PC-3 (cell line): ENCODE measurements at regions not wholly inside any gene's neighbourhood (a gene's known extent, or its start where the extent isn't known, plus 50 kb on each side); places are given as distances from the start of the nearest gene placed in this dataset.

Experiments used
- ATAC-seq: fragments of 200-7000 bp; cut with Tn5 transposase; 2 replicates; pipeline ENCODE4 v1.9.1; 2020; ENCODE audit warnings: mild to moderate bottlenecking, moderate library complexity
- BruUV-seq: library from RNA; stranded (reverse); fragments of 400-500 nt; replicated peaks from 2 replicates; lab custom pipeline; 2021; lab: Mats Ljungman, UMichigan
- CTCF ChIA-PET: fragments of 300-600 bp; sonication (Branson Sonifier 250); formaldehyde crosslinking; loops from one replicate; lab custom pipeline; 2022; ENCODE audit warnings: antibody characterized with exemption; lab: Charles Lee
- POLR2A ChIA-PET: fragments of 300-600 bp; sonication (Branson Sonifier 250); formaldehyde crosslinking; loops from one replicate; lab custom pipeline; 2022; ENCODE audit warnings: antibody characterized with exemption; ENCODE audit not compliant: unreplicated experiment; lab: Charles Lee
- DNase-seq: peaks from one replicate; pipeline ENCODE4 v3.0.0-alpha.2; 2015
- H2AFZ ChIP-seq: fragments of 300-600 bp; sonication (generic); 2 replicates; pipeline ENCODE4 v1.6.0; 2016; ENCODE audit warnings: antibody characterized with exemption, low read length
- H3F3A ChIP-seq: fragments of 300-600 bp; sonication (generic); one replicate; pipeline ENCODE4 v1.6.0; 2017; ENCODE audit warnings: antibody characterized with exemption, low read length, control low read depth, mild to moderate bottlenecking; ENCODE audit not compliant: unreplicated experiment
- H3K27ac ChIP-seq: fragments of 300-600 bp; sonication (generic); 2 replicates; pipeline ENCODE4 v1.5.1; 2016; ENCODE audit warnings: mild to moderate bottlenecking, low read length
- H3K27me3 ChIP-seq: fragments of 300-600 bp; sonication (generic); 2 replicates; pipeline ENCODE4 v1.6.1; 2016; ENCODE audit warnings: low read length, mixed read lengths
- H3K36me3 ChIP-seq: fragments of 300-600 bp; sonication (generic); 2 replicates; pipeline ENCODE4 v1.6.1; 2016; ENCODE audit warnings: low read depth, mixed run types, low read length, mixed read lengths
- H3K4me1 ChIP-seq: fragments of 300-600 bp; sonication (generic); 2 replicates; pipeline ENCODE4 v1.5.1; 2016; ENCODE audit warnings: low read length; ENCODE audit not compliant: insufficient read depth
- H3K4me2 ChIP-seq: fragments of 300-600 bp; sonication (generic); 2 replicates; pipeline ENCODE4 v1.6.0; 2016; ENCODE audit warnings: low read length
- H3K4me3 ChIP-seq: fragments of 300-600 bp; sonication (generic); 2 replicates; pipeline ENCODE4 v1.5.1; 2016; ENCODE audit warnings: mild to moderate bottlenecking, low read length, mixed read lengths
- H3K79me2 ChIP-seq: fragments of 300-600 bp; sonication (generic); 2 replicates; pipeline ENCODE4 v1.6.1; 2017; ENCODE audit warnings: low read length, mixed read lengths
- H3K9ac ChIP-seq: fragments of 300-600 bp; sonication (generic); 2 replicates; pipeline ENCODE4 v1.6.0; 2016; ENCODE audit warnings: mild to moderate bottlenecking, low read length
- H3K9me2 ChIP-seq: fragments of 300-600 bp; sonication (generic); replicated peaks from 2 replicates; pipeline ENCODE4 v1.6.1; 2016; ENCODE audit warnings: mixed run types, low read length, mixed read lengths
- H3K9me3 ChIP-seq: fragments of 300-600 bp; sonication (generic); 2 replicates; pipeline ENCODE4 v1.6.1; 2016; ENCODE audit warnings: low read length, mixed read lengths
- H4K20me1 ChIP-seq: fragments of 300-600 bp; sonication (generic); 2 replicates; pipeline ENCODE4 v1.6.1; 2016; ENCODE audit warnings: low read length, mixed read lengths
- CTCF ChIP-seq: fragments of 300-600 bp; sonication (generic); conservative IDR thresholded peaks from 2 replicates; pipeline ENCODE4 v1.5.1; 2017; ENCODE audit warnings: antibody characterized with exemption, low read depth, mild to moderate bottlenecking, low read length
- EZH2 ChIP-seq: fragments of 300-600 bp; sonication (generic); IDR thresholded peaks from one replicate; pipeline ENCODE4 v1.6.1; 2017; ENCODE audit warnings: antibody characterized with exemption, mild to moderate bottlenecking, low read length; ENCODE audit not compliant: unreplicated experiment
- EZH2phosphoT487 ChIP-seq: fragments of 300-600 bp; sonication (generic); IDR thresholded peaks from 2 replicates; pipeline ENCODE4 v1.6.1; 2018; ENCODE audit warnings: mild to moderate bottlenecking, antibody characterized with exemption, low read length, borderline replicate concordance
- intact Hi-C: fragments of 100-400 bp; cut with micrococcal nuclease; formaldehyde crosslinking; loops from 2 replicates; pipeline ENCODE4 v1.9.0; 2023

DNA sequence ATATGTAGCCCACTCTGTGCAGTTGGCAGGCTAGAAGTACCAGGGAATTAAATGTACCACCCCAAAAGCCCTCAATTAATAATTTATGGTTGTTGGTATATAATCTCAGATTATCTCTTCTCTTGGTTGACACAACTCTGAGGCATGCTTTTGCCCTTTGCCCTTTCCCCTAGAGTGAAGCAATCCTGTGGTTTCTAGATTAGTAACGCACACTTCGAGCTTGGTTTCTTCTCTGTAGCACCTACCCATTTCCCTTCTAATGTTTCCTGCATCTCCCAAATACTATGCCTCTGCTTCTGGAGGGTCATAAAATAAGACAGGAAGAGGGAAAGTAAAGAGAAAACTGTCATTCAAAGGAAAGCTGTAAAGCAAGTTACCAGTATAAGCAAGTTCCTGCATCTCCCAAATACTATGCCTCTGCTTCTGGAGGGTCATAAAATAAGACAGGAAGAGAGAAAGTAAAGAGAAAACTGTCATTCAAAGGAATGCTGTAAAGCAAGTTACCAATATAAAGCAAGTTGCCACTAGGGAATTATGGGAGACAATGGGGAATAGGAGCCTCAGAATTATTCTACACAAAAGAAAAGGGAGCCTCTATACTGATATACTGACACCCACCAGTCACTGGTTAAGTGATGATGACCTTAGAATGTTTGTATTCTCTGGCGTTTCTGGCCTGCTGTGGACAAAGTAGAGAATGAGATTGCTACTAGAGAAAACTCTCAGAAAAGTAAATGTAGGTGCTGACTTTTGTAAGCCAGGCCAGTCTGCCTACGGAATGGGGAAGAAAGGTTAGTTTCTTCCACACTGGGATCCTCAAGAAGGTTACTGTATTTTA lies 862.6 kb upstream of the MAN1A1 start:
- Histone ChIP-seq H3K79me2 (no peaks in the 10 kb centered on the region), H2AFZ (peak overlapping the region; percentile 32; the same call in 1 of the 2 replicates), H3K9me3 (no peaks in the 10 kb centered on the region), H3K4me3 (no peak overlapping the region; the same call in 1 of the 2 replicates), H3K27me3 (no peaks in the 10 kb centered on the region), H3K4me2 (peak overlapping the region; percentile 43), H3K27ac (peak overlapping the region; percentile 34), H4K20me1 (no peaks in the 10 kb centered on the region), H3K4me1 (peaks cover 25% of the 10 kb centered on the region), H3K36me3 (no peaks in the 10 kb centered on the region), H3K9me2 (no peaks in the 10 kb centered on the region), H3F3A (no peaks in the 10 kb centered on the region), H3K9ac (no peak overlapping the region)
- ATAC-seq (peak; percentile 71), DNase-seq (peak; percentile 74)
- TF ChIP-seq CTCF (no peak), EZH2 (no peak), EZH2phosphoT487 (no peak)
- BruUV-seq = no TSS peak
- ChIA-PET CTCF (no interaction called here), POLR2A (no interaction called here)
- intact Hi-C loops = no loop called here

DNA sequence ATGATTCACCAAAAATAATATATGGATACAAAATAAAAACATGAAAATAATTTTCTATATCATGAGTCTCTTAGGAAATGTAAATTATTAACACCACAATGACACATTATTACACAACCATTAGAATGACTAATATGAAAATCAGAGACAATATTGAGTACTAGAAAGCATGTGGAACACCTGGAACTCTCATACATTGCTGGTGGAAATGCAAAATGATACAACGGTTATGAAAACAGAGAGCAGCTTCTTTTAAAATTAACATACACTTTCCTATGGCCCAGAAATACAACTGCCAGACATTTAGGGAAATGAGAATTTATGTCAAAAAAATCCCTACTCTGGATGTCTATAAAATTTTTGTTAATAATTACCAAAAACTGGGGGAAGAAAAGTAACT lies 853.3 kb upstream of the MAN1A1 start:
- Histone ChIP-seq H3K9ac (no peak overlapping the region), H3K9me2 (no peaks in the 10 kb centered on the region), H3K36me3 (no peaks in the 10 kb centered on the region), H3K79me2 (no peaks in the 10 kb centered on the region), H3K27ac (no peak overlapping the region), H3K4me1 (no peaks in the 10 kb centered on the region), H3K4me2 (no peak overlapping the region), H3K9me3 (no peaks in the 10 kb centered on the region), H3F3A (no peaks in the 10 kb centered on the region), H3K4me3 (no peak overlapping the region), H4K20me1 (no peaks in the 10 kb centered on the region), H3K27me3 (no peaks in the 10 kb centered on the region), H2AFZ (no peak overlapping the region)
- ChIA-PET CTCF (no interaction called here), POLR2A (no interaction called here)
- ATAC-seq (no peak), DNase-seq (peak; percentile 29)
- no TSS peak for BruUV-seq
- intact Hi-C loops = no loop called here
- no peak for TF ChIP-seq CTCF
- no peak for TF ChIP-seq EZH2
- no peak for TF ChIP-seq EZH2phosphoT487

GRCh38 chr6:120200853-120201252 lies 851.3 kb upstream of the MAN1A1 start:
- Histone ChIP-seq H3K27ac (no peak overlapping the region), H3K9me2 (no peaks in the 10 kb centered on the region), H3K79me2 (no peaks in the 10 kb centered on the region), H3F3A (no peaks in the 10 kb centered on the region), H3K36me3 (no peaks in the 10 kb centered on the region), H4K20me1 (no peaks in the 10 kb centered on the region), H3K9me3 (no peaks in the 10 kb centered on the region), H3K27me3 (no peaks in the 10 kb centered on the region), H2AFZ (no peak overlapping the region), H3K4me1 (no peaks in the 10 kb centered on the region), H3K4me3 (no peak overlapping the region), H3K9ac (no peak overlapping the region), H3K4me2 (no peak overlapping the region)
- CTCF ChIA-PET = no interaction called here
- TF ChIP-seq EZH2 (no peak), EZH2phosphoT487 (no peak), CTCF (no peak)
- intact Hi-C loops = no loop called here
- no peak for ATAC-seq
- POLR2A ChIA-PET = no interaction called here
- BruUV-seq = no TSS peak
- no peak for DNase-seq
